Posterior vena cava (tissue), 2 donors: ENCODE measurements at regions not wholly inside any gene's neighbourhood (a gene's known extent, or its start where the extent isn't known, plus 50 kb on each side); places are given as distances from the start of the nearest gene placed in this dataset.
A peak's percentile ranks its signal among the peaks of the same experiment; 100 is the strongest.

Experiments
- DNase-seq: peaks from one replicate; pipeline ENCODE4 v3.0.0-alpha.2; 2020; ENCODE audit warnings: low spot score
- intact Hi-C, 2 donors: fragments of 100-400 bp; cut with DNase I; formaldehyde crosslinking; loops; one replicate each; pipeline versions ENCODE4 v1.14.1 to v1.14.2; 2022 to 2023
- donor health status: DM: yes; HTN: yes; CAD: no.
- donor health status: DM: yes; HTN: yes; CAD: no.

GRCh38 chr1:24236789-24237371 lies 49.8 kb upstream of the IFNLR1 start:
- DNase-seq = peak; percentile 59
- intact Hi-C loops = no loop called here
